Aorta (tissue), 5 donors: ENCODE measurements at regions not wholly inside any gene's neighbourhood (a gene's known extent, or its start where the extent isn't known, plus 50 kb on each side); places are given as distances from the start of the nearest gene placed in this dataset.

ENCODE experiments used
- ATAC-seq: fragments of 200-7000 bp; cut with Tn5 transposase; one replicate; pipeline ENCODE4 v1.9.1; 2022; ENCODE audit warnings: moderate library complexity; ENCODE audit not compliant: low FRiP score
- DNase-seq, 2 donors: peaks; one replicate each; pipeline ENCODE4 v3.0.0-alpha.2; 2020
- H3K27ac ChIP-seq, 2 donors: one replicate each; pipeline ENCODE4 v1.5.1; 2013; ENCODE audit warnings: low read length in 2 of 2, mild to moderate bottlenecking in 2 of 2, moderate library complexity in 2 of 2, control low read depth in 1 of 2, inconsistent platforms in 1 of 2, low read depth in 1 of 2
- H3K27me3 ChIP-seq, 2 donors: one replicate each; pipeline ENCODE4 v1.6.1; 2013; ENCODE audit warnings: control low read depth in 1 of 2, low read length in 1 of 2, mild to moderate bottlenecking in 1 of 2, moderate library complexity in 1 of 2; ENCODE audit not compliant: insufficient read depth in 2 of 2, control insufficient read depth in 1 of 2
- H3K36me3 ChIP-seq, 2 donors: one replicate each; pipeline ENCODE4 v1.6.1; 2013; ENCODE audit warnings: control low read depth in 1 of 2, low read length in 1 of 2, mild to moderate bottlenecking in 1 of 2; ENCODE audit not compliant: insufficient read depth in 2 of 2, control insufficient read depth in 1 of 2
- H3K4me1 ChIP-seq, 2 donors: one replicate each; pipeline ENCODE4 v1.6.1; 2013; ENCODE audit warnings: low read length in 2 of 2, control low read depth in 1 of 2, mild to moderate bottlenecking in 1 of 2, moderate library complexity in 1 of 2; ENCODE audit not compliant: insufficient read depth in 2 of 2, control insufficient read depth in 1 of 2
- H3K4me3 ChIP-seq, 2 donors: one replicate each; pipeline ENCODE4 v1.5.1; 2013; ENCODE audit warnings: low read length in 2 of 2, control low read depth in 1 of 2, mild to moderate bottlenecking in 1 of 2
- H3K9me3 ChIP-seq: one replicate; pipeline ENCODE4 v1.6.1; 2013; ENCODE audit warnings: mild to moderate bottlenecking, low read length; ENCODE audit not compliant: control insufficient read depth
- WGBS, 2 donors: extraction: QIAGEN DNeasy Blood & Tissue Kit; methylation state at CpG; one replicate each; pipeline ENCODE4 v1.1.7; 2013; 5-methylcytosine and 5-hydroxymethylcytosine counted together
- intact Hi-C, 2 donors: fragments of 100-400 bp; cut with DNase I; formaldehyde crosslinking; loops; one replicate each; pipeline versions ENCODE4 v1.14.2 to v1.15.0; 2022
- donor health status: healthy with polysubstance abuse.
- donor health status: Bipolar disorder and iron deficiency.
- donor health status: DM: no; HTN: no; CAD: no.
- donor health status: DM: no; HTN: no; CAD: no.
- donor health status: DM: yes; HTN: yes; CAD: no.

GRCh38 chrX:137195991-137196390, 162.2 kb upstream of the GPR101 start:
- H3K4me3 ChIP-seq = no peak overlapping the region
- no peak overlapping the region for H3K27ac ChIP-seq
- no peaks in the 10 kb centered on the region for H3K4me1 ChIP-seq
- no peak for ATAC-seq
- no peak for DNase-seq
- 7 to 19% methylated on average over 2 of the region's 2 CpGs for WGBS, 2 donors
- intact Hi-C loops = no loop called here
- H3K27me3 ChIP-seq = no peaks in the 10 kb centered on the region
- no peaks in the 10 kb centered on the region for H3K36me3 ChIP-seq
- no peaks in the 10 kb centered on the region for H3K9me3 ChIP-seq

GRCh38 chrX:137195296-137195695, 161.5 kb upstream of the GPR101 start:
- intact Hi-C loops = no loop called here
- no peak for ATAC-seq
- 13 to 14% methylated on average over 2 of the region's 2 CpGs for WGBS, 2 donors

GRCh38 chrX:137194164-137194563, 160.4 kb upstream of the GPR101 start:
- H3K36me3 ChIP-seq = no peaks in the 10 kb centered on the region
- intact Hi-C loops = no loop called here

More at GRCh38 chrX:137195296-137195695, 161.5 kb upstream of the GPR101 start:
- no peak overlapping the region for H3K27ac ChIP-seq
- H3K27me3 ChIP-seq = no peaks in the 10 kb centered on the region
- no peaks in the 10 kb centered on the region for H3K9me3 ChIP-seq
- DNase-seq = no peak
- no peaks in the 10 kb centered on the region for H3K4me1 ChIP-seq
- H3K4me3 ChIP-seq = no peak overlapping the region
- no peaks in the 10 kb centered on the region for H3K36me3 ChIP-seq

GRCh38 chrX:137187540-137187939, 153.7 kb upstream of the GPR101 start:
- no peak for ATAC-seq
- intact Hi-C loops = no loop called here
- WGBS, 2 donors = 64 to 78% methylated on average over 4 of the region's 4 CpGs
- Histone ChIP-seq H3K36me3 (no peaks in the 10 kb centered on the region), H3K4me1 (no peaks in the 10 kb centered on the region), H3K4me3 (no peak overlapping the region), H3K27ac (no peak overlapping the region), H3K9me3 (no peaks in the 10 kb centered on the region), H3K27me3 (no peaks in the 10 kb centered on the region)
- DNase-seq = no peak

More at GRCh38 chrX:137194164-137194563, 160.4 kb upstream of the GPR101 start:
- WGBS, 2 donors = 0 to 5% methylated on average over 3 to 4 of the region's 4 CpGs
- Histone ChIP-seq H3K9me3 (no peaks in the 10 kb centered on the region), H3K27me3 (no peaks in the 10 kb centered on the region), H3K27ac (no peak overlapping the region), H3K4me1 (no peaks in the 10 kb centered on the region), H3K4me3 (no peak overlapping the region)
- DNase-seq (no peak), ATAC-seq (no peak)

- Histone ChIP-seq H3K9me3 (no peaks in the 10 kb centered on the region), H3K4me1 (no peaks in the 10 kb centered on the region), H3K27ac (no peak overlapping the region), H3K27me3 (no peaks in the 10 kb centered on the region), H3K36me3 (no peaks in the 10 kb centered on the region), H3K4me3 (no peak overlapping the region)
- ATAC-seq (no peak), DNase-seq (no peak)
- WGBS, 2 donors = 28 to 31% methylated on average over 3 of the region's 3 CpGs
- intact Hi-C loops = no loop called here
These were observed 144.6 kb upstream of the GPR101 start for GRCh38 chrX:137178392-137178791.

GRCh38 chrX:137172317-137172948, 138.6 kb upstream of the GPR101 start:
- ATAC-seq (no peak), DNase-seq (no peak)
- Histone ChIP-seq H3K4me3 (no peak overlapping the region), H3K4me1 (no peaks in the 10 kb centered on the region), H3K27me3 (no peaks in the 10 kb centered on the region), H3K27ac (no peak overlapping the region), H3K36me3 (no peaks in the 10 kb centered on the region), H3K9me3 (no peaks in the 10 kb centered on the region)
- 84 to 88% methylated on average over 3 of the region's 3 CpGs for WGBS, 2 donors
- intact Hi-C loops = no loop called here

GRCh38 chrX:137171626-137172025, 137.8 kb upstream of the GPR101 start:
- Histone ChIP-seq H3K27ac (no peak overlapping the region), H3K4me1 (no peaks in the 10 kb centered on the region), H3K36me3 (no peaks in the 10 kb centered on the region), H3K9me3 (no peaks in the 10 kb centered on the region), H3K4me3 (no peak overlapping the region), H3K27me3 (no peaks in the 10 kb centered on the region)
- no peak for DNase-seq
- no peak for ATAC-seq
- WGBS, 2 donors = 43 to 45% methylated on average over 1 of the region's 1 CpG
- intact Hi-C loops = no loop called here

GRCh38 chrX:137166591-137166990, 132.8 kb upstream of the GPR101 start:
- Histone ChIP-seq H3K27me3 (no peaks in the 10 kb centered on the region), H3K4me1 (no peaks in the 10 kb centered on the region), H3K9me3 (no peaks in the 10 kb centered on the region), H3K4me3 (no peak overlapping the region), H3K36me3 (no peaks in the 10 kb centered on the region), H3K27ac (no peak overlapping the region)
- no peak for ATAC-seq
- WGBS, 2 donors = 37 to 44% methylated on average over 2 of the region's 2 CpGs
- DNase-seq = no peak
- intact Hi-C loops = no loop called here

GRCh38 chrX:137164329-137164728, 130.5 kb upstream of the GPR101 start:
- no peak overlapping the region for H3K27ac ChIP-seq
- ATAC-seq (no peak), DNase-seq (no peak)
- no peaks in the 10 kb centered on the region for H3K36me3 ChIP-seq
- intact Hi-C loops = no loop called here
- H3K27me3 ChIP-seq = no peaks in the 10 kb centered on the region
- WGBS, 2 donors = 86 to 90% methylated on average over 3 of the region's 3 CpGs
- H3K4me3 ChIP-seq = no peak overlapping the region
- no peaks in the 10 kb centered on the region for H3K4me1 ChIP-seq
- H3K9me3 ChIP-seq = no peaks in the 10 kb centered on the region
